ENCODE measurements at regions not wholly inside any gene's neighbourhood (a gene's known extent, or its start where the extent isn't known, plus 50 kb on each side); places are given as distances from the start of the nearest gene placed in this dataset.

DNA sequence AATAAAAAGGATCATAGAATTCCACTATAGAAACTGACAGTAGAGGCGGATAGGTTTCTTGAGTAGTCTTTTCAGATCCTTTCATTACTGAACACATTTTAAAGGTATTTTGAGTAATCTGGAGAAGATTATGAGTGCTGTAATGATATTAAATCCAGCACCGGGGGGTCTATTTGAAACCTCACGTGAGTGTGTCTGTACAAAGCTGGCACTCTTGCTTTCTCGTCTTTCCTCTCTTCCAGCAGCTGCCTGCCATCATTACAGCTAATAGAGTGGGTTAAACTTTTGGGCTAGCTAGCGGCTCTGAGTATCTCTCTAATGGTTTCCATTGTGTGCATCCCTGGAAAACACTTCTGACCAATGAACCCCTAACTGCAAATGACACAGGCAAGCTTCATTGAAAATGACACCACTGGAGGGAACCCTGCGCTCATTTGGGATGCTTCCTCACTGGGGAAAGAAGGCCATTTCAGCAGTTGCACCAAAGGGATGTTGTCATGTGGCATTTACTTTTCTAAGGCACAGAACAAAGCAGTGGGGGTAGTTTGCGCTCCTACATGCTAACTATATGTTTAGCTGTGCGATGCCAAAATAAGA is 101.0 kb downstream of the HRH4 start:
- no peak overlapping the region for H3K4me3 Mint-ChIP-seq
- intact Hi-C loops (cut with micrococcal nuclease), result no loop called here
- Histone ChIP-seq H2AFZ (ENCODE audit: insufficient read depth, low read depth, low read length, poor library complexity, severe bottlenecking) (no peak overlapping the region), H3K9ac (ENCODE audit: low read length) (no peak overlapping the region), H3K4me2 (replicated peaks; ENCODE audit: low read depth, low read length, poor library complexity, severe bottlenecking) (no peak overlapping the region), H3K9me3 (ENCODE audit: control extremely low read depth in 1 of 3, control insufficient read depth in 2 of 3, insufficient read depth in 1 of 3, low read length in 2 of 3) (no peaks in the 10 kb centered on the region), H3K4me1 (ENCODE audit: control insufficient read depth in 2 of 2, insufficient read depth in 2 of 2, low read length in 2 of 2) (no peaks in the 10 kb centered on the region), H3K27me3 (replicated peaks in 1 of 4; ENCODE audit: control extremely low read depth in 1 of 4, control insufficient read depth in 3 of 4, insufficient read depth in 4 of 4, low read length in 3 of 4) (peaks cover 0 to 4% (median 0%) of the 10 kb centered on the region in 4 experiments), H3K27ac (ENCODE audit: low read length in 2 of 2) (no peak overlapping the region), H3K4me3 (ENCODE audit: control extremely low read depth in 1 of 5, extremely low read depth in 1 of 5, insufficient read depth in 1 of 5, low read depth in 2 of 5, low read length in 4 of 5) (no peak overlapping the region), H4K20me1 (ENCODE audit: control insufficient read depth, insufficient read depth, low read length, poor library complexity, severe bottlenecking) (no peaks in the 10 kb centered on the region), H3K36me3 (replicated peaks in 1 of 2; ENCODE audit: control extremely low read depth in 1 of 2, control insufficient read depth in 1 of 2, extremely low read depth in 1 of 2, insufficient read depth in 2 of 2, low read length in 1 of 2) (no peaks in the 10 kb centered on the region), H3K79me2 (ENCODE audit: control insufficient read depth, insufficient read depth, low read length) (no peaks in the 10 kb centered on the region)
- no peak overlapping the region for H3K27ac Mint-ChIP-seq
- H3K9me3 Mint-ChIP-seq (ENCODE audit: insufficient read depth), result no peaks in the 10 kb centered on the region
- 97% methylated on average over 4 of the region's 8 CpGs for WGBS (ENCODE audit: insufficient coverage)
- H3K27me3 Mint-ChIP-seq, result peaks cover 2% of the 10 kb centered on the region
- ChIA-PET CTCF (no interaction called here), POLR2A (no interaction called here)
- H3K4me1 Mint-ChIP-seq, result no peaks in the 10 kb centered on the region
- ATAC-seq (ENCODE audit: low read depth), result no peak
- no peak for TF ChIP-seq EZH2 (IDR thresholded peaks at IDR 0.05; ENCODE audit: borderline replicate concordance, insufficient read depth, low read depth, low read length, poor library complexity, severe bottlenecking)
- TF ChIP-seq, protein P1, sequence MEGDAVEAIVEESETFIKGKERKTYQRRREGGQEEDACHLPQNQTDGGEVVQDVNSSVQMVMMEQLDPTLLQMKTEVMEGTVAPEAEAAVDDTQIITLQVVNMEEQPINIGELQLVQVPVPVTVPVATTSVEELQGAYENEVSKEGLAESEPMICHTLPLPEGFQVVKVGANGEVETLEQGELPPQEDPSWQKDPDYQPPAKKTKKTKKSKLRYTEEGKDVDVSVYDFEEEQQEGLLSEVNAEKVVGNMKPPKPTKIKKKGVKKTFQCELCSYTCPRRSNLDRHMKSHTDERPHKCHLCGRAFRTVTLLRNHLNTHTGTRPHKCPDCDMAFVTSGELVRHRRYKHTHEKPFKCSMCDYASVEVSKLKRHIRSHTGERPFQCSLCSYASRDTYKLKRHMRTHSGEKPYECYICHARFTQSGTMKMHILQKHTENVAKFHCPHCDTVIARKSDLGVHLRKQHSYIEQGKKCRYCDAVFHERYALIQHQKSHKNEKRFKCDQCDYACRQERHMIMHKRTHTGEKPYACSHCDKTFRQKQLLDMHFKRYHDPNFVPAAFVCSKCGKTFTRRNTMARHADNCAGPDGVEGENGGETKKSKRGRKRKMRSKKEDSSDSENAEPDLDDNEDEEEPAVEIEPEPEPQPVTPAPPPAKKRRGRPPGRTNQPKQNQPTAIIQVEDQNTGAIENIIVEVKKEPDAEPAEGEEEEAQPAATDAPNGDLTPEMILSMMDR (IDR thresholded peaks at IDR 0.05), result no peak
- DNase-seq, result no peak

DNA sequence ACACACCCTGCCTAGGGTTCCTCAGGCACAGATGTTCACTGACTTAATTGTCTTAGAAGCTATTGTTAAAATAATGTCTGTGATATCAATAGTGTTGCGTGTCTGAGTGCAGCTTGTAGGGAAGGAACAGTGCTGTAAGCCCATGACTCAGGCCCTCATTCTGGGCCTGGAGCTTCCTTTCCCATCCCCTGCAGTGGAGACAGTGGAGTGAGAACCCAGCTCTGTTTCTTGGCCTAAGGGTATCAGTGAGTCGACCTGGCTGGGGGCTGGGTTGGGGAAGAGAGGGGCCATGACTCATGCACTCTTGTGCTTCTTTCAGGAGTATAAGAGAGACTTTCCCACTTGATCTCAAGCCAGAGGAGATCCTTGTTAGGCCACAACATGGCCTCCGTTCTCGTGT is 106.8 kb downstream of the HRH4 start:
- Mint-ChIP-seq H3K27ac (no peak overlapping the region), H3K4me3 (no peak overlapping the region), H3K27me3 (peaks cover 5% of the 10 kb centered on the region), H3K4me1 (no peaks in the 10 kb centered on the region), H3K9me3 (ENCODE audit: insufficient read depth) (no peaks in the 10 kb centered on the region)
- intact Hi-C loops (cut with micrococcal nuclease), result no loop called here
- Histone ChIP-seq H3K4me3 (ENCODE audit: control extremely low read depth in 1 of 5, extremely low read depth in 1 of 5, insufficient read depth in 1 of 5, low read depth in 2 of 5, low read length in 4 of 5) (no peak overlapping the region), H3K79me2 (ENCODE audit: control insufficient read depth, insufficient read depth, low read length) (no peaks in the 10 kb centered on the region), H3K36me3 (replicated peaks in 1 of 2; ENCODE audit: control extremely low read depth in 1 of 2, control insufficient read depth in 1 of 2, extremely low read depth in 1 of 2, insufficient read depth in 2 of 2, low read length in 1 of 2) (no peaks in the 10 kb centered on the region), H3K27ac (ENCODE audit: low read length in 2 of 2) (no peak overlapping the region), H2AFZ (ENCODE audit: insufficient read depth, low read depth, low read length, poor library complexity, severe bottlenecking) (no peak overlapping the region), H3K4me1 (ENCODE audit: control insufficient read depth in 2 of 2, insufficient read depth in 2 of 2, low read length in 2 of 2) (no peaks in the 10 kb centered on the region), H4K20me1 (ENCODE audit: control insufficient read depth, insufficient read depth, low read length, poor library complexity, severe bottlenecking) (no peaks in the 10 kb centered on the region), H3K9me3 (ENCODE audit: control extremely low read depth in 1 of 3, control insufficient read depth in 2 of 3, insufficient read depth in 1 of 3, low read length in 2 of 3) (no peaks in the 10 kb centered on the region), H3K9ac (ENCODE audit: low read length) (no peak overlapping the region), H3K4me2 (replicated peaks; ENCODE audit: low read depth, low read length, poor library complexity, severe bottlenecking) (no peak overlapping the region), H3K27me3 (replicated peaks in 1 of 4; ENCODE audit: control extremely low read depth in 1 of 4, control insufficient read depth in 3 of 4, insufficient read depth in 4 of 4, low read length in 3 of 4) (peaks cover 0 to 2% (median 0%) of the 10 kb centered on the region in 4 experiments)
- ChIA-PET POLR2A (no interaction called here), CTCF (no interaction called here)
- ATAC-seq (ENCODE audit: low read depth) (no peak), DNase-seq (no peak)
- no peak for TF ChIP-seq EZH2 (IDR thresholded peaks at IDR 0.05; ENCODE audit: borderline replicate concordance, insufficient read depth, low read depth, low read length, poor library complexity, severe bottlenecking)
- TF ChIP-seq, protein P1 (IDR thresholded peaks at IDR 0.05), result no peak
- WGBS (ENCODE audit: insufficient coverage), result 97% methylated on average over 4 of the region's 4 CpGs

All from B cell (primary cell).